ENCODE measurements at regions not wholly inside any gene's neighbourhood (a gene's known extent, or its start where the extent isn't known, plus 50 kb on each side); places are given as distances from the start of the nearest gene placed in this dataset.

GRCh38 chr6:22499815-22500214 lies 69.6 kb upstream of the HDGFL1 start:
- H3K4me3 ChIP-seq (ENCODE audit: low read length) = no peak overlapping the region
- TF ChIP-seq, protein P1, sequence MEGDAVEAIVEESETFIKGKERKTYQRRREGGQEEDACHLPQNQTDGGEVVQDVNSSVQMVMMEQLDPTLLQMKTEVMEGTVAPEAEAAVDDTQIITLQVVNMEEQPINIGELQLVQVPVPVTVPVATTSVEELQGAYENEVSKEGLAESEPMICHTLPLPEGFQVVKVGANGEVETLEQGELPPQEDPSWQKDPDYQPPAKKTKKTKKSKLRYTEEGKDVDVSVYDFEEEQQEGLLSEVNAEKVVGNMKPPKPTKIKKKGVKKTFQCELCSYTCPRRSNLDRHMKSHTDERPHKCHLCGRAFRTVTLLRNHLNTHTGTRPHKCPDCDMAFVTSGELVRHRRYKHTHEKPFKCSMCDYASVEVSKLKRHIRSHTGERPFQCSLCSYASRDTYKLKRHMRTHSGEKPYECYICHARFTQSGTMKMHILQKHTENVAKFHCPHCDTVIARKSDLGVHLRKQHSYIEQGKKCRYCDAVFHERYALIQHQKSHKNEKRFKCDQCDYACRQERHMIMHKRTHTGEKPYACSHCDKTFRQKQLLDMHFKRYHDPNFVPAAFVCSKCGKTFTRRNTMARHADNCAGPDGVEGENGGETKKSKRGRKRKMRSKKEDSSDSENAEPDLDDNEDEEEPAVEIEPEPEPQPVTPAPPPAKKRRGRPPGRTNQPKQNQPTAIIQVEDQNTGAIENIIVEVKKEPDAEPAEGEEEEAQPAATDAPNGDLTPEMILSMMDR (IDR thresholded peaks at IDR 0.05; ENCODE audit: insufficient read depth, low read depth, low read length, missing control alignments) = no peak
- no peak for DNase-seq (ENCODE audit: low read depth)

- DNase-seq (ENCODE audit: low read depth) = no peak
- H3K4me3 ChIP-seq (ENCODE audit: low read length) = no peak overlapping the region
- TF ChIP-seq, protein P1 (IDR thresholded peaks at IDR 0.05; ENCODE audit: insufficient read depth, low read depth, low read length, missing control alignments) = no peak
Observed at GRCh38 chr6:22506496-22506895, 62.9 kb upstream of the HDGFL1 start.

- H3K4me3 ChIP-seq (ENCODE audit: low read length) = no peak overlapping the region
- DNase-seq (ENCODE audit: low read depth) = no peak
- TF ChIP-seq, protein P1 (IDR thresholded peaks at IDR 0.05; ENCODE audit: insufficient read depth, low read depth, low read length, missing control alignments) = no peak
Observed at GRCh38 chr6:22512686-22513427, 56.5 kb upstream of the HDGFL1 start.

DNA sequence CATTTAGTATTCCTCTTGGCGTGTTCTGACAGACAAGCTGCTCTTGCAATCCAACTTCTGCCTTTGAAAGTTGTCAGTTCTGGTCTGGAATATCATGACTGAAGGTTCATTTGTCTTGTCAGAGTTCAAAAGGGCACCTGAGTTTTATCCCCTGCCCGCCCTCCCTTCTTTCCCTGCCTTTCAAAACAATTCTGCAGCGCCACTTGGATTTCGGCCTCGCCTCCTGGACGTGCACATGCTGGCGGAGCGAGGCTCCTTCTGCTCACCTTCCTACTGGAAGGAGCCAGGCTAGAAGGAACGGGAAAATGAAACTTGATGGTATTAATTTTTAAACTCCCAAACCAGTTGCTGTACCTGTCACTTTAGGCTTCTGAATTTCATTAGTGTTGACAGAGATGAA lies 55.7 kb upstream of the HDGFL1 start:
- no peak overlapping the region for H3K4me3 ChIP-seq (ENCODE audit: low read length)
- no peak for DNase-seq (ENCODE audit: low read depth)
- TF ChIP-seq, protein P1 (IDR thresholded peaks at IDR 0.05; ENCODE audit: insufficient read depth, low read depth, low read length, missing control alignments) = no peak

GRCh38 chr6:22519237-22519636 lies 50.1 kb upstream of the HDGFL1 start:
- no peak overlapping the region for H3K4me3 ChIP-seq (ENCODE audit: low read length)
- DNase-seq (ENCODE audit: low read depth) = no peak
- TF ChIP-seq, protein P1 (IDR thresholded peaks at IDR 0.05; ENCODE audit: insufficient read depth, low read depth, low read length, missing control alignments) = no peak
